SK-N-SH (cell line): ENCODE measurements at regions not wholly inside any gene's neighbourhood (a gene's known extent, or its start where the extent isn't known, plus 50 kb on each side); places are given as distances from the start of the nearest gene placed in this dataset.

Experiments used
- EZH2phosphoT487 ChIP-seq: fragments of 200-600 bp; sonication (generic); IDR thresholded peaks from 2 replicates; pipeline ENCODE4 v1.6.1; 2017; ENCODE audit warnings: low read depth, mixed run types, mild to moderate bottlenecking, antibody characterized with exemption, moderate library complexity, borderline replicate concordance
- IRF3 ChIP-seq: fragments of 150-350 bp; IDR thresholded peaks from 2 replicates; pipeline ENCODE4 v1.6.1; 2016; ENCODE audit warnings: mild to moderate bottlenecking, low read depth, low read length
- NRF1 ChIP-seq: IDR thresholded peaks from 2 replicates; pipeline ENCODE4 v1.6.1; 2012; ENCODE audit warnings: low read depth, mild to moderate bottlenecking, low read length
- POLR2AphosphoS5 ChIP-seq: IDR thresholded peaks from 2 replicates; pipeline ENCODE4 v1.6.1; 2012; ENCODE audit warnings: low read depth, low read length
- RCOR1 ChIP-seq: fragments of 150-350 bp; IDR thresholded peaks from 2 replicates; pipeline ENCODE4 v1.6.1; 2017; ENCODE audit warnings: antibody characterized with exemption, low read length
- REST ChIP-seq: IDR thresholded peaks from 2 replicates; pipeline ENCODE4 v1.6.1; 2012; ENCODE audit warnings: mild to moderate bottlenecking, low read depth, low read length, moderate library complexity
- SMC3 ChIP-seq: IDR thresholded peaks from 2 replicates; pipeline ENCODE4 v1.6.1; 2012; ENCODE audit warnings: low read depth, low read length, improper control_type of control experiment
- TAF1 ChIP-seq: IDR thresholded peaks from 2 replicates; pipeline ENCODE4 v1.6.1; 2012; ENCODE audit warnings: low read depth, mild to moderate bottlenecking, low read length, moderate library complexity, borderline replicate concordance
- TCF12 ChIP-seq: IDR thresholded peaks from 2 replicates; pipeline ENCODE4 v1.4.0; 2012
- TEAD4 ChIP-seq: IDR thresholded peaks from 2 replicates; pipeline ENCODE4 v1.4.0; 2012; ENCODE audit warnings: mild to moderate bottlenecking, borderline replicate concordance; ENCODE audit not compliant: insufficient read depth
- TF ChIP-seq, protein P1 (sequence below): fragments of 200-600 bp; sonication (generic); IDR thresholded peaks from 2 replicates; pipeline ENCODE4 v1.6.1; 2017; ENCODE audit warnings: antibody characterized with exemption, mild to moderate bottlenecking, moderate library complexity

DNA sequence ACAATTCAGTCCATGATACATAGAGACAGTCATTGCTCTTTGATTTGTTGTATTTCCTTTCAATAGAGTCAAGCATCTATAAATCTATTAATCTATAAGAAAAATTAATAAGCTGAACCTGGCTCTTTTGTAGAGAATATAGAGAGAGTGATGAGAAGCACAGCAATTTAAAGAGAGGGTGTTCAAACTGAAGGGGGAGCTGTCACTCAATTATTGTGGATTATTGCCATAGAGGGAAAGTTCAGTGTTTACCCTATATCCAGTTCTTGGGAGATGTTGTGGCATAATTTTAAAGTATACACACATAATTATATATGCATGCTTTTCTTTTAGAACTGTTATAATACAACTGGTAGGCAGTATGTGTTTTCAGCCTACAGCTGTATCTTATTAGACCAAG, 1469.0 kb upstream of the PABPC4L start:
- TF ChIP-seq TCF12 = no peak
- no peak for TF ChIP-seq TAF1
- TF ChIP-seq, protein P1, sequence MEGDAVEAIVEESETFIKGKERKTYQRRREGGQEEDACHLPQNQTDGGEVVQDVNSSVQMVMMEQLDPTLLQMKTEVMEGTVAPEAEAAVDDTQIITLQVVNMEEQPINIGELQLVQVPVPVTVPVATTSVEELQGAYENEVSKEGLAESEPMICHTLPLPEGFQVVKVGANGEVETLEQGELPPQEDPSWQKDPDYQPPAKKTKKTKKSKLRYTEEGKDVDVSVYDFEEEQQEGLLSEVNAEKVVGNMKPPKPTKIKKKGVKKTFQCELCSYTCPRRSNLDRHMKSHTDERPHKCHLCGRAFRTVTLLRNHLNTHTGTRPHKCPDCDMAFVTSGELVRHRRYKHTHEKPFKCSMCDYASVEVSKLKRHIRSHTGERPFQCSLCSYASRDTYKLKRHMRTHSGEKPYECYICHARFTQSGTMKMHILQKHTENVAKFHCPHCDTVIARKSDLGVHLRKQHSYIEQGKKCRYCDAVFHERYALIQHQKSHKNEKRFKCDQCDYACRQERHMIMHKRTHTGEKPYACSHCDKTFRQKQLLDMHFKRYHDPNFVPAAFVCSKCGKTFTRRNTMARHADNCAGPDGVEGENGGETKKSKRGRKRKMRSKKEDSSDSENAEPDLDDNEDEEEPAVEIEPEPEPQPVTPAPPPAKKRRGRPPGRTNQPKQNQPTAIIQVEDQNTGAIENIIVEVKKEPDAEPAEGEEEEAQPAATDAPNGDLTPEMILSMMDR = no peak
- no peak for TF ChIP-seq REST
- no peak for TF ChIP-seq NRF1
- TF ChIP-seq TEAD4 = no peak
- TF ChIP-seq IRF3 = no peak
- no peak for TF ChIP-seq POLR2AphosphoS5
- TF ChIP-seq RCOR1 = no peak
- TF ChIP-seq SMC3 = no peak
- TF ChIP-seq EZH2phosphoT487 = no peak
